Neural progenitor cell (in vitro differentiated cells): ENCODE measurements at regions not wholly inside any gene's neighbourhood (a gene's known extent, or its start where the extent isn't known, plus 50 kb on each side); places are given as distances from the start of the nearest gene placed in this dataset.
A peak's percentile ranks its signal among the peaks of the same experiment; 100 is the strongest.

Experiments used
- DNase-seq: peaks from one replicate; pipeline ENCODE4 v3.0.0-alpha.2; 2016; ENCODE audit warnings: low spot score
- H2AFZ ChIP-seq: fragments of 200-600 bp; sonication (generic); replicated peaks from 2 replicates; pipeline ENCODE4 v1.6.1; 2016; ENCODE audit warnings: antibody characterized with exemption
- H3F3A ChIP-seq: fragments of 200-600 bp; sonication (generic); 2 replicates; pipeline ENCODE4 v1.6.1; 2016; ENCODE audit warnings: antibody characterized with exemption, low read depth
- H3K27ac ChIP-seq: fragments of 200-600 bp; sonication (generic); 2 replicates; pipeline ENCODE4 v1.5.1; 2016; ENCODE audit warnings: mild to moderate bottlenecking
- H3K27me3 ChIP-seq: fragments of 200-600 bp; sonication (generic); 2 replicates; pipeline ENCODE4 v1.6.1; 2016; ENCODE audit warnings: mild to moderate bottlenecking, moderate library complexity
- H3K36me3 ChIP-seq: fragments of 200-600 bp; sonication (generic); 2 replicates; pipeline ENCODE4 v1.5.1; 2016
- H3K4me1 ChIP-seq: fragments of 200-600 bp; sonication (generic); 2 replicates; pipeline ENCODE4 v1.6.1; 2016; ENCODE audit warnings: mixed run types
- H3K4me2 ChIP-seq: fragments of 200-600 bp; sonication (generic); 2 replicates; pipeline ENCODE4 v1.6.1; 2016
- H3K4me3 ChIP-seq: fragments of 200-600 bp; sonication (generic); 2 replicates; pipeline ENCODE4 v1.5.1; 2016
- H3K79me2 ChIP-seq: fragments of 200-600 bp; sonication (generic); 2 replicates; pipeline ENCODE4 v1.6.1; 2016; ENCODE audit warnings: low read depth
- H3K9ac ChIP-seq: fragments of 200-600 bp; sonication (generic); 2 replicates; pipeline ENCODE4 v1.6.1; 2016
- H3K9me3 ChIP-seq: fragments of 200-600 bp; sonication (generic); 2 replicates; pipeline ENCODE4 v1.5.1; 2016; ENCODE audit warnings: low read depth
- H4K20me1 ChIP-seq: fragments of 200-600 bp; sonication (generic); 2 replicates; pipeline ENCODE4 v1.6.1; 2016; ENCODE audit warnings: low read depth
- H3K27ac Mint-ChIP-seq: 3 replicates; pipeline ENCODE4 v1.8.0; 2021; ENCODE audit warnings: mixed read lengths
- H3K27me3 Mint-ChIP-seq: 2 replicates; pipeline ENCODE4 v1.8.0; 2022; ENCODE audit warnings: low read depth, mild to moderate bottlenecking, inconsistent platforms, moderate library complexity, mixed read lengths; ENCODE audit not compliant: insufficient read depth
- H3K36me3 Mint-ChIP-seq: 3 replicates; pipeline ENCODE4 v1.8.0; 2021; ENCODE audit warnings: mixed read lengths
- H3K4me1 Mint-ChIP-seq: 3 replicates; pipeline ENCODE4 v1.8.0; 2021; ENCODE audit warnings: mixed read lengths
- H3K4me3 Mint-ChIP-seq: 3 replicates; pipeline ENCODE4 v1.8.0; 2021; ENCODE audit warnings: mild to moderate bottlenecking, moderate library complexity, mixed read lengths
- H3K9me3 Mint-ChIP-seq: 3 replicates; pipeline ENCODE4 v1.8.0; 2020; ENCODE audit warnings: mixed read lengths
- CTCF ChIP-seq: fragments of 200-600 bp; sonication (generic); IDR thresholded peaks from 2 replicates; pipeline ENCODE4 v1.5.1; 2017; ENCODE audit warnings: antibody characterized with exemption, mild to moderate bottlenecking
- EZH2 ChIP-seq: fragments of 200-600 bp; sonication (generic); IDR thresholded peaks from 2 replicates; pipeline ENCODE4 v1.6.1; 2017; ENCODE audit warnings: antibody characterized with exemption, mild to moderate bottlenecking, moderate library complexity
- EZH2phosphoT487 ChIP-seq: fragments of 200-600 bp; sonication (generic); IDR thresholded peaks from 2 replicates; pipeline ENCODE4 v1.6.1; 2017; ENCODE audit warnings: antibody characterized with exemption

- H3K4me1 Mint-ChIP-seq: no peaks in the 10 kb centered on the region
- H3K4me2 ChIP-seq: no peak overlapping the region
- H3K4me3 Mint-ChIP-seq: no peak overlapping the region
- H3K27ac ChIP-seq: no peak overlapping the region
- H3K79me2 ChIP-seq: no peaks in the 10 kb centered on the region
- H2AFZ ChIP-seq: no peak overlapping the region
- H3K27ac Mint-ChIP-seq: no peak overlapping the region
- DNase-seq: no peak
- no peak overlapping the region for H3K9ac ChIP-seq
- no peak for TF ChIP-seq EZH2phosphoT487
- no peak for TF ChIP-seq CTCF
- TF ChIP-seq EZH2: no peak
- H3K4me1 ChIP-seq: no peaks in the 10 kb centered on the region
- H3F3A ChIP-seq: no peaks in the 10 kb centered on the region
- H3K36me3 Mint-ChIP-seq: no peaks in the 10 kb centered on the region
- no peaks in the 10 kb centered on the region for H3K27me3 ChIP-seq
- no peaks in the 10 kb centered on the region for H3K27me3 Mint-ChIP-seq
- H3K9me3 Mint-ChIP-seq: no peaks in the 10 kb centered on the region
- no peaks in the 10 kb centered on the region for H3K36me3 ChIP-seq
- H3K9me3 ChIP-seq: no peaks in the 10 kb centered on the region
- H4K20me1 ChIP-seq: no peaks in the 10 kb centered on the region
- no peak overlapping the region for H3K4me3 ChIP-seq
These were observed 116.9 kb upstream of the C3orf80 start for GRCh38 chr3:160108362-160108761.

- DNase-seq: no peak
- H3K27me3 ChIP-seq: no peaks in the 10 kb centered on the region
- Mint-ChIP-seq H3K9me3 (no peaks in the 10 kb centered on the region), H3K4me1 (no peaks in the 10 kb centered on the region), H3K36me3 (no peaks in the 10 kb centered on the region), H3K27ac (no peak overlapping the region), H3K27me3 (peaks cover 7% of the 10 kb centered on the region), H3K4me3 (no peak overlapping the region)
- no peak overlapping the region for H3K4me2 ChIP-seq
- H4K20me1 ChIP-seq: no peaks in the 10 kb centered on the region
- no peak overlapping the region for H2AFZ ChIP-seq
- H3K27ac ChIP-seq: no peak overlapping the region
- H3K36me3 ChIP-seq: no peaks in the 10 kb centered on the region
- H3K9me3 ChIP-seq: no peaks in the 10 kb centered on the region
- no peaks in the 10 kb centered on the region for H3K79me2 ChIP-seq
- H3K4me3 ChIP-seq: no peak overlapping the region
- no peaks in the 10 kb centered on the region for H3F3A ChIP-seq
- no peaks in the 10 kb centered on the region for H3K4me1 ChIP-seq
- TF ChIP-seq CTCF (no peak), EZH2phosphoT487 (no peak), EZH2 (no peak)
- H3K9ac ChIP-seq: peak overlapping the region; percentile 14
These were observed 112.7 kb upstream of the C3orf80 start for GRCh38 chr3:160112481-160112880.

- Mint-ChIP-seq H3K27ac (no peak overlapping the region), H3K4me1 (no peaks in the 10 kb centered on the region), H3K9me3 (no peaks in the 10 kb centered on the region), H3K27me3 (peaks cover 7% of the 10 kb centered on the region), H3K4me3 (no peak overlapping the region), H3K36me3 (no peaks in the 10 kb centered on the region)
- Histone ChIP-seq H4K20me1 (no peaks in the 10 kb centered on the region), H3K4me3 (no peak overlapping the region), H3F3A (no peaks in the 10 kb centered on the region), H3K27me3 (no peaks in the 10 kb centered on the region), H3K36me3 (no peaks in the 10 kb centered on the region), H3K4me2 (no peak overlapping the region), H3K9ac (no peak overlapping the region), H3K79me2 (no peaks in the 10 kb centered on the region), H3K9me3 (no peaks in the 10 kb centered on the region), H3K4me1 (no peaks in the 10 kb centered on the region), H2AFZ (no peak overlapping the region), H3K27ac (no peak overlapping the region)
- DNase-seq: no peak
- TF ChIP-seq CTCF (no peak), EZH2 (no peak), EZH2phosphoT487 (no peak)
These were observed 112.2 kb upstream of the C3orf80 start for GRCh38 chr3:160112996-160113395.
